Activated T-cell treated with anti-CD3 and anti-CD28 coated beads for 4 hours (primary cell): ENCODE measurements at regions not wholly inside any gene's neighbourhood (a gene's known extent, or its start where the extent isn't known, plus 50 kb on each side); places are given as distances from the start of the nearest gene placed in this dataset.

Source experiments
- DNase-seq: peaks from one replicate; pipeline ENCODE4 v3.0.0-alpha.2; 2020

GRCh38 chr19:28026636-28027035 is 1186.3 kb downstream of the UQCRFS1 start:
- DNase-seq = no peak

- no peak for DNase-seq
These were observed 1188.0 kb downstream of the UQCRFS1 start for GRCh38 chr19:28024920-28025319.

- DNase-seq = no peak
These were observed 1189.9 kb downstream of the UQCRFS1 start for GRCh38 chr19:28023064-28023463.

GRCh38 chr19:28022506-28022905 is 1190.4 kb downstream of the UQCRFS1 start:
- DNase-seq = no peak

GRCh38 chr19:28021259-28022185 is 1191.4 kb downstream of the UQCRFS1 start:
- DNase-seq = no peak

- no peak for DNase-seq
These were observed 1192.2 kb downstream of the UQCRFS1 start for GRCh38 chr19:28020619-28021258.

GRCh38 chr19:28019901-28020300 is 1193.0 kb downstream of the UQCRFS1 start:
- no peak for DNase-seq

GRCh38 chr19:28019371-28019770 is 1193.6 kb downstream of the UQCRFS1 start:
- no peak for DNase-seq

GRCh38 chr19:28018499-28018898 is 1194.5 kb downstream of the UQCRFS1 start:
- DNase-seq = no peak

GRCh38 chr19:28014615-28015405 is 1198.1 kb downstream of the UQCRFS1 start:
- no peak for DNase-seq

GRCh38 chr19:28012361-28012760 is 1200.6 kb downstream of the UQCRFS1 start:
- DNase-seq = no peak

- DNase-seq = no peak
These were observed 1202.3 kb downstream of the UQCRFS1 start for GRCh38 chr19:28010656-28011055.

GRCh38 chr19:28009696-28010095 is 1203.3 kb downstream of the UQCRFS1 start:
- no peak for DNase-seq

- DNase-seq = no peak
These were observed 1204.3 kb downstream of the UQCRFS1 start for GRCh38 chr19:28008695-28009094.

- DNase-seq = no peak
These were observed 1209.4 kb downstream of the UQCRFS1 start for GRCh38 chr19:28003543-28003942.

- DNase-seq = no peak
These were observed 1215.9 kb downstream of the UQCRFS1 start for GRCh38 chr19:27997069-27997468.

- no peak for DNase-seq
These were observed 1219.1 kb downstream of the UQCRFS1 start for GRCh38 chr19:27993619-27994570.

- DNase-seq = no peak
These were observed 1226.7 kb downstream of the UQCRFS1 start for GRCh38 chr19:27986299-27986698.

GRCh38 chr19:27975419-27976005 is 1237.4 kb downstream of the UQCRFS1 start:
- no peak for DNase-seq

GRCh38 chr19:27974082-27974513 is 1238.9 kb downstream of the UQCRFS1 start:
- DNase-seq = no peak

- DNase-seq = no peak
These were observed 1240.5 kb downstream of the UQCRFS1 start for GRCh38 chr19:27972291-27973040.
